ENCODE measurements at regions not wholly inside any gene's neighbourhood (a gene's known extent, or its start where the extent isn't known, plus 50 kb on each side); places are given as distances from the start of the nearest gene placed in this dataset.

DNA sequence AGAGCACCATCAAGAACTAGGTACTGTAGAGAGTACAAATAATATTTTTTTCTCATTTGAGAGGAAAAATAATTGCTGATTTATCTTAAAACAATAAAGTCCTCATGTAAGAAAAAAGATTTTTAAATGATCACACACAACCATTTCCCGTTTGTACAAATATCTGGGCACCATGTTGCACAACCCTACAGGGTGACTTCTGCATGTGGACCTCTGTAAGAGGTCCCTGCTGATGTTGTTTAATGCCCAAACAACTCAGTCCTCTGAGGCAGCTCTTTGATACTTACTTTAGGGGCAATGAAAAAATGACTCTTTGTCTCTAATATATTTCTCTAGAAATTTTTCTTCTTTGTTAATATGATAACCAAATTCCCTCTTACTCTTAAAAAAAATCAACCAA, 168.1 kb upstream of the SATB1 start:
- peak in 1 of 3 donors; percentile 41 for DNase-seq

DNA sequence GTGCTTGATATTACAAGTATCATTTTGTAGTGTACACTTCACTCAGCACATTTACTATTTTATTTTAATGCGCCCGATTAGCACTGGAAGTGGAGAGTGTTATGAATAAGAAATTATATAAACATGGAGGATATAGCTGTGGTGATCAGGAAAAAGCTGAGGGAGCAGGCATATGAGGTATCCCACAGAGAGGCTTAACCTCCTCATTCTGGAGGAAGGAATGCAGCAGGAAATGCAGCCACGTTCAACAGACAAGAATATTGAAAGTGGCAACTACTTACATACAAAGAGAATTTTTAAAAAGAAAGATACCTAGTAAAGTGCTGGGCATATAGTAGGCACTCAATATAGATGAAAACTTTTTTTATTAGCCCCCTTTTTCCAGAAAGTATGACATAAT, 166.0 kb upstream of the SATB1 start:
- DNase-seq, result no peak

DNA sequence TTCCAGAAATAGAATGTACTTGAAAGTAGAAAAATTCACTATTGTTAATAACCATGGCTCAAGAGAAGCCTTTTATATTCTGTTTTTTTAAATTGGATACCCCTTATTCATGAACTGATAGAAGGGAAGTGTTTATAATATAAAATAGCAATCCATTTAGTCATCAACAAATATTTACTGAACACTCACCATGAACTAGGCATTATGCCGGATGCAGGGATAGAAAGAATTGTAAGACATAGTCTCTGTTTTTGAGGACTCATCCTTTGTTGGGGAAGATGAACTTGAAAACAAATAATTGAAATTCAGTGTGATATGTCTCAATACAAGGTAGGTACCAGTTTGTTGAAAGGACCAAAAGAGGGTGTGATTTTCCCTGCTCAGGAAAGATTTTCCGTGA, 160.9 kb upstream of the SATB1 start:
- no peak for DNase-seq

GRCh38 chr3:18585004-18585968, 160.1 kb upstream of the SATB1 start:
- peak; percentile 14 to 33 (median 21) for DNase-seq

GRCh38 chr3:18580268-18580667, 155.1 kb upstream of the SATB1 start:
- no peak for DNase-seq

- peak in 2 of 3 donors; percentile 15 to 24 for DNase-seq
Measured at GRCh38 chr3:18579661-18580060, 154.5 kb upstream of the SATB1 start.

- DNase-seq, result no peak
Measured at GRCh38 chr3:18575573-18575972, 150.4 kb upstream of the SATB1 start.

GRCh38 chr3:18572809-18573208, 147.7 kb upstream of the SATB1 start:
- no peak for DNase-seq

GRCh38 chr3:18567293-18567692, 142.2 kb upstream of the SATB1 start:
- no peak for DNase-seq

- DNase-seq, result no peak
Measured at GRCh38 chr3:18562364-18563154, 137.4 kb upstream of the SATB1 start.

GRCh38 chr3:18559331-18559842, 134.2 kb upstream of the SATB1 start:
- DNase-seq, result peak; percentile 68 to 74 (median 70)

DNA sequence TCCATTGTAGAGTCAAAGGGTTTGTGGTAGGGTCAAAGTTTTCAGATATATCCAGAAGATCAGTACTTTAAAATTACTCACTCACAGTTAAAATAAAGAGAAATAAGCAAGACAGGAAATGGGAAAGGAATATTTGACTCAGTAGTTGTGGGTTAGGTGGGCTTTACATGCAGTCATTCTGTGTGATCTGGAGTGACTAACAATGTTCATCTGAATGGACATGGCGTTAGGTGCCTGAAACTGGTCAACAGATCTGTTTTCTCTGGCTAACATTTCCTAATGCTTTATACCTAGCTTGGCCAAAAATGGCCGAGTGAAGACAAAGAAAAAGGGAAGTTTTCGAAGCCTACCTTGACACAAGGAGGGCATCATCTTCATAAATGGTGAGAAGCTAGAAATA, 133.4 kb upstream of the SATB1 start:
- no peak for DNase-seq

- no peak for DNase-seq
Measured at GRCh38 chr3:18557216-18557615, 132.1 kb upstream of the SATB1 start.

DNA sequence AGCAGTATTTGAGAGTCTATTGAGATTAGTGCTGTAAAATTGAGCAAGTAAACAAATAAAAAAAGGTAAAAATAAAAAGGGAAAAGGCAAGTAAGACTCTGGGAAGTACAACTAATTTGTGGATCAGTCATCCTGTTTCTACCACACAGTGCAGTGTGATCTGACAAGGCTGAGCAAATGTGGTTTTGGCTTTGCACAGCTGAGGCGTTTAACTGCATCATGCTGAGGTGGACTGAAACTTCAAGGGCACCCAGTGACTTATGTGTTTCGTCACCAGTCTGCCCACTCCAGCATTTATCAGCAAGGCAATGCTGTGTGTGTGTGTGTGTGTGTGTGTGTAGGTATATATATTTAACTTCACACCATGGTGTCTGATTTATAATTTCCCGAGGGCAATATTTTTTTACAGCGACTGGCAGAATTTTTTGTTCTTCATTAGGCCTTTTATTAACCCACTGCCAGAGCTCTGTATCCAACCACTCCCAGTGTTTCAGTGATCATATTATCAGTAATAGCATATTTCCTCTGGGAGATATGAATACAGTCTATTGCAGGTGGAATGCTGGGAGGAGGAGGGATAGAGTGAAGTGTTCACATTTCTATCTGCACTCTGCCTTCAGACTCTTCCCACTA, 131.5 kb upstream of the SATB1 start:
- peak; percentile 79 to 92 (median 82) for DNase-seq

DNA sequence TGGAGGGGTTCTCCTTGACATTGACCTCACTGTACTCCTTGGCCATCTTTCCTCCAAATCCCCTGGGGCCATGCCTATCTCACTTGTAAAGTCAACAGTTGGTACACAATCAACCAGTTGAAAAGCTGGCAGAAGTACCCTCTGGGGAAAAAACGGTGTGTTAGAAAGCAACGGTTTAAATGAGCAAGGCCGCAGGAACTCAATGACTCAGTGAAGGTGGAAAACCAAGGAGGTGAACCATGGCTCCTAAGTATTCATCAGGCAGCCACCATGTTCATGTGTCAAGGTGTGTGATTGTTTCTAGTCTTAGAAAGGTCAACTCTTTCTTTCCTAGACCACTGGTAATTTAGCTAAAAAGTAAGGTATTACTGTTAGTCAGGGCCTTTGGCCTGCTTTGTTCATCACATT, 130.9 kb upstream of the SATB1 start:
- no peak for DNase-seq

DNA sequence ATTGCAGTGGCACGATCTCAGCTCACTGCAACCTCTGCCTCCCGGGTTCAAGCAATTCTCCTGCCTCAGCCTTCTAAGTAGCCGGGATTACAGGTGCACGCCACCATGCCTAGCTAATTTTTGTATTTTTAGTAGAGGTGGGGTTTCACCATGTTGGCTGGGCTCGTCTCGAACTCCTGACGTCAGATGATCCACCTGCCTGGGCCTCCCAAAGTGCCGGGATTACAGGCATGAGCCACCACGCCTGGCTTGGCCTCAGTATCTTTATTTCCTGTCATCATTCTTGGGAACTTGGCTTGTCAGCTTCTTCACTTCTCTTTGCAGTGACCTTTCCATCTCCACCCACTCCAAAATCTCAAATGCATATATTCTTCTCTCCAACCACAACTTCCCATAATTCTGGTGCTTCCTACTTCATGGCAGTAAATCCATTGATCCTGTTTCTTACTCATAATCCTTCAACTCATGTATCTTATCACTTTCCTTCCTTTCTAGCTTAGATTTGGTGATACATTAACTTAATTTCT, 127.5 kb upstream of the SATB1 start:
- peak; percentile 53 to 86 (median 69) for DNase-seq

- DNase-seq, result peak in 1 of 3 donors; percentile 10
Measured at GRCh38 chr3:18546632-18547031, 121.5 kb upstream of the SATB1 start.

DNA sequence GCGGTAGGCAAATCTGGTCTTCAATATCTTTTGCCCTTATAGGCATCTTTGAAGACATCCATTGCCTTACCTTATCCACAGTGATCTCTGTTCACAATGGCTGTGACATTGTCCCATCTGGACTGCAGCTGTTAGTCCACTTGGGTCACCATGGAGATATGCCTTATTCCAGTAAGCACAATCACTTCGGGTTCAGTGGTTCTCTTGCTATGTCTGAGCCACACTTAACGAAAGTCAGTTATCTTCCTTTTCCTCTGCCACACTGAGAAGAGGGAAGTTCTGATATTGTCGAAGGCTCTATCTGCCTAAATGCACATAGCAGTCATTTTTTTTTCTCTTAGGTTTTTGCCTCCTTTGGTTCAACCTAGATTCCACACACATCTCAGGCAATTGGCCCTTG, 119.0 kb upstream of the SATB1 start:
- peak in 2 of 3 donors; percentile 19 to 37 for DNase-seq

DNA sequence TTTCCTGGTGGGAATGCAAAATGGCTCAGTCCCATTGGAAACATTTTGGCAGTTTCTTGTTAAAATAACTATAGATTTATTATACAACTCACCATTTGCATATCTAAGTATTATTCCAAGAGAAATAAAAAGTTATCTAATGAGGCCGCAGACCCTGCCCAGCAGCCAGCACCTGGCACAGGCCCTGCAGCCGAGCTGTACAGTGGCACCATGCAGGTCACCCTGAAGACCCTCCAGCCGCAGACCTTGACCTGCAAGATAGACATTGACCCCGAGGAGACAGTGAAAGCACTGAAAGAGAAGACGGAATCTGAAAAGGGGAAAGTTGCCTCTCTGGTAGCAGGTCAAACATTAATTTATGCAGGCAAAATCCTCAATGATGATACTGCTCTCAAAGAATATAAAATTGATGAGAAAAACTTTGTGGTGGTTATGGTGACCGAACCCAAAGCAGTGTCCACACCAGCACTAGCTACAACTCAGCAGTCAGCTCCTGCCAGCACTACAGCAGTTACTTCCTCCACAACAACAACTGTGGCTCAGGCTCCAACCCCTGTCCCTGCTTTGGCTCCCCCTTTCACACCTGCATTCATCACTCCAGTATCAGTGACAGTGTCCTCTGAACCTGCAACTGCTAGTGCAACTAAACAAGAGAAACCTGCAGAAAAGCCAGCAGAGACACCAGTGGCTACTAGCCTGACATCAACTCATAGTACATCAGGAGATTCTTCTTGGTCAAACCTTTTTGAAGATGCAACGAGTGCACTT, 113.5 kb upstream of the SATB1 start:
- DNase-seq, result no peak

DNA sequence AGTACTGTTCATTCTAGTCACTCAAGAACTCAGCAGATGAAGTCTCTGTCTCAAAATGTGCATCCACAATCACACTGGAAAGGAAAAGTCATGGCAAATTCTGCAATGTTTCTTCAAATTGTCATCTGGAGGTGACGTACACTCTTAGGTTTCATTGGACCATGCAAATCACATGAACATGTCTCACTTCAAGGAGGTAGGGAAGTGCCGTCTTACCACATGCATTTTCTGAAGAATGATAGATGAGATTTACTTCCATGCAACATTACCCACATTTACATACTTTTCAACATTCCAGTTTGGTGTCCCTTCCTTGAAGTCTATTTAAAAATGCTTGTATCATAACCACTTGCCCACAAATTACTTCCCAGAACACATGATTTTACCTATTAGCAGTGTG, 107.9 kb upstream of the SATB1 start:
- no peak for DNase-seq

DNA sequence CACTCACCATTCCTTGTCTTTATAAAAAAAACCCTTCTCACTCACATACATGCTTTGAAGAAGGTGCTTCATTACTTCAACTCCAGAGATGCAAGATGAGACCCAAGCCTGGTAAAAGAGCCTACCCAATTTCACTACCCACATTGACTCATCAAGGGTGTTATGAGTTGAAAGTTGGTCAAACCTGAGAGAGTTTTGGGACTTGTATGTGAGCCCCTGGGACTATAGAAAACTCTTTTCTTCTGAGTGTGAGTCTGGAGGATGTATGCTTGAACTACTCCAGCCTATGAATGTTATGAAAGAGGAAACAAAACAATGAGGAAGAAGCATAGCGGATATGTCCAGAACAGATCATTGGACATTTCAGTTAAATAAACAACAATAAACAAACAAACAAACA, 106.5 kb upstream of the SATB1 start:
- no peak for DNase-seq

GRCh38 chr3:18529631-18530030, 104.5 kb upstream of the SATB1 start:
- DNase-seq, result no peak
